ENCODE measurements at regions not wholly inside any gene's neighbourhood (a gene's known extent, or its start where the extent isn't known, plus 50 kb on each side); places are given as distances from the start of the nearest gene placed in this dataset.

DNA sequence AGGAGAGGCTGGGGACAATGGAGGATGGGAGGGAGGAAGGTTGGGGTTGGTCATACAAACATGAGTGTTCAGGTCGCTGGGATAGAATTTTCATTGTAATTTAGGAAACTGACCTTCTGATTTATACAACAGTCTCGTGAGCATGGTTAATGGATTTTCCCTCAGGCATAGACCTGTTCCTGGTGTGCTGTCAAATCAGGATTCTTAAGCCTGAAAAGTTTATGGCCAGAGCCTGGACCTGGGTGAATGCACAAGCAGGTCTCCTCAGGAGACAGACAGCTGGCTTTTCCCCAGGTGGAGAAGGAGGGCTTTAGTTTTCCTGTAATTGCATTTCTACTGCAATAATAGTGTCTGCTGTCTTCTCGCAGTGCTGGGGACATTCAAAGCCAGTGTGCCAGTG lies 338.0 kb downstream of the SHQ1 start:
- TF ChIP-seq, protein P1, sequence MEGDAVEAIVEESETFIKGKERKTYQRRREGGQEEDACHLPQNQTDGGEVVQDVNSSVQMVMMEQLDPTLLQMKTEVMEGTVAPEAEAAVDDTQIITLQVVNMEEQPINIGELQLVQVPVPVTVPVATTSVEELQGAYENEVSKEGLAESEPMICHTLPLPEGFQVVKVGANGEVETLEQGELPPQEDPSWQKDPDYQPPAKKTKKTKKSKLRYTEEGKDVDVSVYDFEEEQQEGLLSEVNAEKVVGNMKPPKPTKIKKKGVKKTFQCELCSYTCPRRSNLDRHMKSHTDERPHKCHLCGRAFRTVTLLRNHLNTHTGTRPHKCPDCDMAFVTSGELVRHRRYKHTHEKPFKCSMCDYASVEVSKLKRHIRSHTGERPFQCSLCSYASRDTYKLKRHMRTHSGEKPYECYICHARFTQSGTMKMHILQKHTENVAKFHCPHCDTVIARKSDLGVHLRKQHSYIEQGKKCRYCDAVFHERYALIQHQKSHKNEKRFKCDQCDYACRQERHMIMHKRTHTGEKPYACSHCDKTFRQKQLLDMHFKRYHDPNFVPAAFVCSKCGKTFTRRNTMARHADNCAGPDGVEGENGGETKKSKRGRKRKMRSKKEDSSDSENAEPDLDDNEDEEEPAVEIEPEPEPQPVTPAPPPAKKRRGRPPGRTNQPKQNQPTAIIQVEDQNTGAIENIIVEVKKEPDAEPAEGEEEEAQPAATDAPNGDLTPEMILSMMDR (conservative IDR thresholded peaks at IDR 0.05) = no peak
- no peak for TF ChIP-seq EZH2 (IDR thresholded peaks at IDR 0.05; ENCODE audit: low read depth)
